ENCODE measurements at regions not wholly inside any gene's neighbourhood (a gene's known extent, or its start where the extent isn't known, plus 50 kb on each side); places are given as distances from the start of the nearest gene placed in this dataset.

DNA sequence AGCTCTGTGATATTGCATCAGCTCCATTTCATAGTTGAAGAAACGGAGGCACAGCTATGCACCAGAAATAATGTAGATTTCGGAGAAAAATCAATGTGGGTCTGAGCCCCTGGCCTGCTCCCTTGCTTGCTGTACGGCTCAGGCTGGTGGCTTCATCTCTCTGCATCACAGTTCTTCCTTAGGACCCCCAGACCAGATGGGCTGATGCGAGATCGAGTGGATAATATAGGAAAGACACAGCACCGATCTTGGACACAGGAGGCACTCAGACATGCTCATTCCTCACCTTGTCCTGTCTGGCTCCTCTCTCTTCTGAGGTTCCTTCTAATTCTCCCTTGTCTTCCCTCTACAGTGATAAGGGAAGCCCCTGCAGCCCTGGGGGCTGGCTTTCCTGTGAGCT lies 365.9 kb upstream of the ZMIZ1 start:
- DNase-seq, result no peak

DNA sequence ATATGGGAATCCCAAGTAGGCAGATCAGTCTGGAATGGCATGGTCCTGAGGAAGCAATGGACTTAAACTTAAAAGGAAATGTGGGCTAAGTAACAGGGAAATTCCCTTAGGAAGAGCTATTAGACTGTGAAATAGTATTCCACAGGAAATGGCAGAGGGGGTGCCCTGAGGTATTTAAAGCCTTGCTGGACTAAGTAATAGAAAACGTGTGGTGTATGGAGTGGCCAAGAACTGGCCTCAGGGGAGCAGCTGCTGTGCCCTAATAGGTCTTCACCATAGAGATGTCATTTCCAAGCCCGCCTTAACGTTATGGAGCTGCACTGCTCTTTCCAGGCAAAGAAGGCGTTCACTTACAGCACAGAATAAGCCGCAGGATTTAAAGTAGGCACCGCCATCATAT lies 365.2 kb upstream of the ZMIZ1 start:
- no peak for DNase-seq

- DNase-seq, result no peak
Measured at GRCh38 chr10:78706256-78706655, 362.5 kb upstream of the ZMIZ1 start.

DNA sequence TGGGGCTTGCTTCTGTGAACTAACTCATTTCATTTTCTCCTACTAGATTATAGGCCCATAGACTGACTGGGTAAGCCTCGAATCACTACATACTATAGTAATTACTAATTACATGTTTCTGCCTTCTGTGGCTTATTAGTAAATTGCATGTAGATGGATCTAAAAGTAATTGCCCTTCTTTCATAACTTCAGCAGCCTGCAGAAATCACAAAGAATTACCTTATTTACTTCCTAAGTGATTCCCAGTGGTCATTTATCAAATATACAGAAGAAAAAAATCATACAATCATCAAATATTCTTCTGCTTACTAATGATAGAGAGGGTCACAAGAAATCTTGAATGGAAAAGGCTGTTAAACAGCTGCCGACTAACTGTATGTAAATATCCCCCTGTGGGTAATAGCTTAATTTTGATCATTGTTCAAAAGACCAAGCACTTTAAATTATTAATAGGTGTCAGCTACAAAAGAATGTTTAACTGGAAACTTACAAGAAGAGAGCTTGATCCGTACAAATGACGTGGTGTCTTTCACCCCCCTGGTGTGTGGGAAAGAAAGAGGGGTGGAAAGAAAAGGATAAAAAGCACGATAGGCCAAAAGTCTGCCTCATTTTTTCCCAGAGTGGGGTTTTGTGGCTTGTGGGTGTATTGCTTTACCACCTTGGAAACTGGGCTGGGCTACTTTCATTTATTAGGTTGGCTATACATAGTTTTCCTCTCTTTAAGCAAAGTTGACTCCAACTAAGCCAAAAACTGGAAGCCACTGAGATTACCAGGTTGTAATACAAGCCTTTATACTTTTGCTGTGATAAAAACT lies 361.8 kb upstream of the ZMIZ1 start:
- no peak for DNase-seq

- DNase-seq, result no peak
Measured at GRCh38 chr10:78707745-78708144, 361.0 kb upstream of the ZMIZ1 start.

DNA sequence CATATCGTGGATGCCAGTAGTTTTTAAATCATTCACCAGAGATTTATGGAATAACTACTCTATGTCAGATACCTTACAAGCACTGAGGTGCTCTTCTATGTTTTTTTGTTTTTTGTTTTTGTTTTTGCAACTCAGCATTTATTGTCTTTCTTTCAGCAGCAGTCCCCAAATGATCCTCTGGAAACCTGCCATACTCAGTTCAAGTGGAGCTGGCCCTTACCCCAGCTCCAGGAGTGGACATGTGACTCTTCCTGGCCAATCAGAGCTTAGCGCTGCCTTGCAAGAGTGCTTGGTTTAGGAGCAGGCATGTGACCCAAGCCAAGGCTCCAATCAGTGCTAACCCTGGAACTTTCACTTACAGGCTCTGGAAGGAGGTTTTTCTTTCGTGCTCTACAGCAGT lies 356.6 kb upstream of the ZMIZ1 start:
- no peak for DNase-seq

GRCh38 chr10:78713659-78714058 lies 355.1 kb upstream of the ZMIZ1 start:
- no peak for DNase-seq

DNA sequence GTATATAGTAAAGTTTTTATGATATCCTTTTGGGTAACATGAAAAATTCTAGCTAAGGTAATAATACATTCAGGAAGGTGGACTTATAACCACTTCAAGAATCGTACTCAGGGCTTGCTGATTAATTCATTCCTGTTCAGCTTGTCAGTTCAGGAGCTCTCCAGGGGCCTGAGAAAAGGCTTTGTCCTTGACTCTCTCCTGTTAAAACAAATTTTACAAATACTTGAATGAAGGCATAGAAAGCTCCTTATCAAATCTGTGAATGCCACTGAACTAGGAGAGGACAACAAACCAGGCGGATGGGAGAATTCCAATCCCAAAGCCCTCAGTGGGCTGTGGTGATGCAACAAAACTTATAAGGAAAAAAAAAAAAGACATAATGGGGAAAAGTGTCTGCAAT lies 354.5 kb upstream of the ZMIZ1 start:
- no peak for DNase-seq

DNA sequence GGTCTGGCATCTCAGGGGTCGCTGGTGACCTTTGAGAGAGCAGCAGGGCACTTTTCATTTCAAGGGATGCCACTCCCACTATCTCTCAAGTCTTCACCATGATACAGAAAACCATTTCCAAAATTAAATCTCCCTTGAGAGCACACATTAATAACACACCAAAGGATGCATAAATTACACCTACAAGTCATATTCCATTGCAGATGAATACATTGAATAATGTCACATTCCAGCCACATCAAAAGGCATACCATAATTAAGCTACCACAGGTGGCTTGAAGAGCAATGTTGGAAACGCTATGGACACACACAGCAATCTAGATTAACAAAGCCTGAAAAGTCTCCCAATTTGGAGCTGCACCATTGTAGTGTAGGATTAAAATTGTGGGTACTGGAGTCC lies 353.3 kb upstream of the ZMIZ1 start:
- DNase-seq, result no peak

- DNase-seq, result no peak
Measured at GRCh38 chr10:78716043-78716660, 352.6 kb upstream of the ZMIZ1 start.

DNA sequence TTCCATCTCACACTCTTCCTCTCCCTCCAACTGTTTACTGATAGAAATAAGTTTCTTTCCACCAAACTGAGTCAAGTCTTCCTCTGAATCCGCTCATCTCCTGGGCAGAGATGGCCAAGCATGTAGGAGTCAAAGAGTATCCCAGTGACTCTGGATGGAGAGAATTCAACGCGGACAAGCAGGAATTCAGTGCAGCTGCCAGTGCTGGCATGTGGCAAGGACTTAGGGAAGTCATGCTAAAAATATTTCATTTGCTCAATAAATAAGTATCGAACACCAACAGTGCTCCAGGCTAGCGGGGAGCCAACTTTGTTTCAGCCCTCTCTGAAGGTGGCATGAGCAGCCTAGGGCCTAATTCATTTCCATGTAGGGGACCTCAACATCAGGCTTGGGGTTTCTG lies 351.6 kb upstream of the ZMIZ1 start:
- DNase-seq, result no peak

DNA sequence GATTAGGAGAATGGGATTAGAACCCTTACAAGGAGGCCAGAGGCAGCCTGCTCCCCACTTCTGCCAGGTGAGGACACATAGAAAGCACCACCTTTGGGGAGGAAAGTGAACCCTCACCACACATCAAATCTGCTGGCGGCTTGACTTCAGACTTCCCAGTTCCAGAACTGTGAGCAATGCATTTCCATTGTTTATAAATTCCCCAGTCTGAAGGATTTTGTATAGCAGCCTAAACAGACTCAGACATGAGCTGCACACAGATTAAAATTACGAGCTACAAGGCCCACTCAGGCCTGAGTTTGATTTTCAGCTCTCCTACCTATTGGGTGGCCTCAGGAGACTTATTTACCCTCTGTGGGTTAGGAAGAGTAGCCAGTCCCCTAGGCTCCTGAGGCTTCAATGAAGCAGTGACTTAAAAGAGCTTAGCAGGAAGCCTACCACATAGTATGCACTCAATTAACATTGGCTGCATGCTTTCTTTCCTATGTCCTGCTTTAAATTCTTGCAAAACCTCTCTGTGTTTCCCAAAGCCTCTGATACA lies 350.7 kb upstream of the ZMIZ1 start:
- no peak for DNase-seq

DNA sequence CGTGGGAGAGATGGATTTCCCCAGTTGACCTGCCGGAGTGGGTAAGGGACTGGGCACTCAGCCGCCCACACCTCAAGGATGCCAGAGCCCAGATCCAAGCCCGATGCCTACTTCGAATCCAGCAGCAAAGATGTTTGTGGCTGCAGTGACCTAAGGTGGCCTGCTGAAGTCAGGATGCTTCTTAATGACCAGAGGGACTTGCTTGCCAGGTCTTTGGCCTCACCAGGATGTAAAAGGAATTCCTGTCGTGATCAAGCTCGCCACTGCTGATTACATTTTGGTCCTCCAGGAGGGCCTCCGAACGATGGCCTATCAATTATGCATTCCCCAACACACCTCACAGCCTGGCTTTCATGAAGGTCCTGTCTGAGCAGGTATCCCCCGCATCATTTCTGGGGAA lies 349.5 kb upstream of the ZMIZ1 start:
- DNase-seq, result no peak

DNA sequence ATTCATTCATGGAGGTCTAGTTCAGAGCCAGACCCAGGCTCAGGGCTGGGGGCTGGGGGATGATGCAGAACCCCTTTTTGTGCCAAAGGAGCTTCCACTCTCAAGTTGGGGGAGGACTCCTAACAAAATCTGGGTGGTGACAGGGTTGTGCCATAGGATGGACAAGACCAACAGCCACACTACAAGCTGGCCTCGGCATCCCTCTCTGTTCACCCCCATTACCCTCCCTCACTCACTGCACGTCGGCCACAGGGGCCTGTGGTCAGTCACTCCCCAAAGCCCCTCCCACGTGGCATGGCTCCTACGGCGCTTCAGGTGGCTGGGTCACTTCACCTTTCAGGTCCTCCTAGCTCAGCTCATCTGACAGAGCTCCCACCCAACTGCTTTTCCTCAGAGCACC lies 348.7 kb upstream of the ZMIZ1 start:
- no peak for DNase-seq

DNA sequence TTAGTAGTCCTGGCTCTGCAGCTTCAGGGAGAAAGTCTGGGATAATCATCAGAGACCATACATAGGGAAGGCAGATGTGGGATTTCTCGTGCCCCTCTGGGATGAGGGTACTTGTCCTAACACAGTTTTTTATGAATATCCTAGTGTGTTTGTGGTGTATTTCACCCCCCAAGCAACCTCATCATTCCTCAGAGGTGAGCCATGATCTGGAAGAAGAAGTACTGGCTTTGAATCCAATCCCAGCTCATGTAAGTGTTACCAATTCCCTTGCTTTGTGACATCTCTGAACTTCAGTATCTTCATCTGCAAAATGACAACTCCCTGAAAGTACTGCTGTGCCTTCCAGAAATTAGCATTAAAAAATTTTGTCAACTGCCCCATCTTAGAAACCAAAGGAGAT lies 347.5 kb upstream of the ZMIZ1 start:
- no peak for DNase-seq

DNA sequence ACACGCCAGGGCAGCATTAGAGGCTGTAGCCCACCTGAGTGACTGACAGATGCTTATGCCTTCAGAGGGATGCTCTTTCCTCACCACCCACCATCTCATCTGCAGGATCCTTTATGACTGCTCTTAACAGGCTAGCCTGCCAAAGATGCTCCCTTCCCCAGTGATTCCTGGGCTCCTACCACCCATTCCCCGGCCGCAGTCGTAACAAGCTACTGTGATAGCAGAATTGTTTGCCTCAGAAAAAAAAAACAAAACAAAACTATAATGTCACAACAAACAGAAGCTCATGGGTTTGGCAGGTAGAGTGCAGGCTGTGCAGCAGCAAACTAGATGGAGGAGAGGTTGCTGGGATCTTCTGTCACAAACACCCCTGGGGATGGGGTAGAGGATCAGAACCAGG lies 343.9 kb upstream of the ZMIZ1 start:
- no peak for DNase-seq

GRCh38 chr10:78726171-78726570 lies 342.6 kb upstream of the ZMIZ1 start:
- DNase-seq, result no peak

- DNase-seq, result no peak
Measured at GRCh38 chr10:78727251-78727650, 341.5 kb upstream of the ZMIZ1 start.

DNA sequence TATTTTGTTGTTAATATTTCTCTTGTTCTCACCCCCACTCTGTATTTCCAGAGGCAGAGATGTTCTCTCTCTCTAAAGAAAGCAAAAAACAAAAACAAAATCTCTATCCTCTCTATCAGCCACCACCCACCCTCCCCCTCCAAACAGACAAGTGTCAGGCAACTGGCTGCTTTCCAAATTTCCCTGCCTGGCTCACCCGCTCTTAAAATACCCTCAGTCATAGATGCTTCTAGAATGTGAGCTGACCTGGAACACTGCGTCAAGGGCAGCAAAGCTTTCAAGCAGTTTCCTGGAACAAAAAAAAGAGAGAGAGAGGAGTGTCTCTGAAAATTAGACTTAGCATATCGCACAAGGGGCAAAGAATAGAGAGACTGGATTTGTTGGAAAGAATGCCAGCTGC lies 341.0 kb upstream of the ZMIZ1 start:
- DNase-seq, result no peak

GRCh38 chr10:78728176-78728575 lies 340.6 kb upstream of the ZMIZ1 start:
- no peak for DNase-seq

DNA sequence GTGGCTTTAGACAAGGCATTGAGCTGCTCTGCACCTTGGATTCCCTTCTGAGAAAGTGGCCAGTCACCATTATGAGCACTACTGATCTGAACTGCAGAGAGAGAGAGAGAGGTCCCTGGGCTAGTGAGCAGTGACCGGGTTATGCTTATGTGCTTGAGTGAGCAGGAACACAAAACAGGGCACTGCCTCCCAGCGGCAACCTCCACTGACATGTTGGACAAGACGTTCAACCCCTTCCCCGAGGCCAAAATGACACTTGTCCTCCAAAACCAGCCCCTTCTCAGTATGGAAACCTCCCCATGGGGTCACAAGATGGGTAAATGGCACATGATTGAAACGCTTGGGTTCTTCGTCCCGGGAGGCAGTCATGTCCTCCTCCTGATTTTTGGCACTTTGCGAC lies 339.4 kb upstream of the ZMIZ1 start:
- DNase-seq, result no peak

DNA sequence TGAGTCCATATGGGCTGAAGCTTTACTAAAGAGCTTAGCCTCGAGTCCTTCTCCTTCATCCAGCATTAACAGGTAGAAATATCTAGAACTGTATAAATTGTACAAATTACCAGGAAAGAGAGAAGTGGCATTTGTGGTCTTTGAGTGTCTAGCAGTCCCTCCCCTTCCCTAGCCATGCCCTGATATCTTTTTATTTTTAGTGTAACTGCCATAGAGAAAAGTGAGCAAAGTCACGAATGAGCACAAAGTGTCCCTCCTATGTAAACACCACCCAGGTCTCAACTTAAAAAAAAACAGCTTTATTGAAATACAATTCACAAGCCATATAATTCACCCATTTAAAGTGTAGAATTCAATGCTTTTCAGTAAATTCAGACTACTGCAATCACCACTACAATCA lies 339.0 kb upstream of the ZMIZ1 start:
- no peak for DNase-seq

DNA sequence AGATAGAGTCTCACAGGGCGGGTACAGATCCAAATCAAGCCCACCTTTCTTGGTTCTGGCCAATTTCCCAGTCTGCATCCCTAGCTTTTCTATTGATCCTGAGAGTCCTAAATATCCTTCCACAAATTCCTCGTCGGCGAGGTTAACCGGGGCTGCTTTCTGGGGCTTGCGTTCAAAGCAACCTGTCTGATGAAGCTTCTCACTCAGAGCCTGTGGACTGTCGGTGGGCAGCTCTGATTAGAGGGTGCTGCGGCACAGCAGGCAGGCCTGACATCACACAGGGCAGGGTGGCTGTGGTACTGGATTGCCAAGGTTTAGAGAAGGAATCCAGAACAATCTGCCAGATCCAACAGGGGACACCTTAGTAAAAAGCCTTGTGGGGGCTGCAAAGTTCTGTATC lies 338.0 kb upstream of the ZMIZ1 start:
- no peak for DNase-seq

GRCh38 chr10:78731675-78732074 lies 337.1 kb upstream of the ZMIZ1 start:
- no peak for DNase-seq

- DNase-seq, result no peak
Measured at GRCh38 chr10:78732381-78732780, 336.4 kb upstream of the ZMIZ1 start.
